Suprapubic skin (tissue), 4 donors: ENCODE measurements at regions not wholly inside any gene's neighbourhood (a gene's known extent, or its start where the extent isn't known, plus 50 kb on each side); places are given as distances from the start of the nearest gene placed in this dataset.

Source experiments
- CTCF ChIP-seq, 2 donors: fragments of 200-600 bp in 1 of 2; fragments of 450-650 bp in 1 of 2; sonication (generic) in 1 of 2; IDR thresholded peaks; one replicate each; pipeline ENCODE4 v1.5.1; 2016 to 2019; ENCODE audit warnings: antibody characterized with exemption in 2 of 2, mild to moderate bottlenecking in 1 of 2, moderate library complexity in 1 of 2
- POLR2A ChIP-seq, 2 donors: fragments of 450-650 bp; IDR thresholded peaks; one replicate each; pipeline ENCODE4 v1.6.1; 2017; ENCODE audit warnings: antibody characterized with exemption in 2 of 2, mild to moderate bottlenecking in 2 of 2, moderate library complexity in 2 of 2
- POLR2AphosphoS5 ChIP-seq, 3 donors: sonication (generic); formaldehyde crosslinking; IDR thresholded peaks; one replicate each; pipeline ENCODE4 v1.6.1; 2017; ENCODE audit warnings: antibody characterized with exemption in 3 of 3

- TF ChIP-seq CTCF (IDR thresholded peaks at IDR 0.05) (no peak), POLR2A (IDR thresholded peaks at IDR 0.05) (no peak), POLR2AphosphoS5 (IDR thresholded peaks at IDR 0.05) (no peak)
Observed at GRCh38 chr20:20847814-20848213, 135.4 kb upstream of the RALGAPA2 start.
